H1 (cell line): ENCODE measurements at regions not wholly inside any gene's neighbourhood (a gene's known extent, or its start where the extent isn't known, plus 50 kb on each side); places are given as distances from the start of the nearest gene placed in this dataset.

Experiments used
- HDAC2 ChIP-seq, 2 experiments: fragments of 300-600 bp in 1 of 2; sonication (generic) in 1 of 2; IDR thresholded peaks; 2 replicates each; pipeline ENCODE4 v1.6.1; 2011 to 2012; ENCODE audit warnings: low read depth in 2 of 2, low read length in 2 of 2, mild to moderate bottlenecking in 2 of 2, moderate library complexity in 2 of 2, borderline replicate concordance in 1 of 2, inconsistent platforms in 1 of 2
- PHF8 ChIP-seq: fragments of 200-600 bp; sonication (generic); conservative IDR thresholded peaks from 2 replicates; pipeline ENCODE4 v1.7.1; 2012; ENCODE audit warnings: low read depth, mild to moderate bottlenecking, inconsistent platforms, low read length, moderate library complexity
- RNF2 ChIP-seq: fragments of 200-900, 300-1000 bp; sonication (generic); IDR thresholded peaks from 2 replicates; pipeline ENCODE4 v1.7.1; 2016; ENCODE audit warnings: borderline replicate concordance, low read depth, mild to moderate bottlenecking, antibody characterized with exemption, low read length; ENCODE audit not compliant: poor library complexity, severe bottlenecking; ENCODE audit errors: missing control alignments
- TF ChIP-seq, protein P1 (sequence below), 3 experiments: IDR thresholded peaks; 1 replicate in 2 of 3; 2 replicates in 1 of 3; pipeline versions ENCODE4 v1.5.1 to v1.6.1; 2011; ENCODE audit warnings: low read length in 3 of 3, mild to moderate bottlenecking in 3 of 3, inconsistent platforms in 2 of 3, low read depth in 1 of 3, moderate library complexity in 1 of 3; ENCODE audit not compliant: insufficient read depth in 1 of 3; ENCODE audit errors: control extremely low read depth in 1 of 3

DNA sequence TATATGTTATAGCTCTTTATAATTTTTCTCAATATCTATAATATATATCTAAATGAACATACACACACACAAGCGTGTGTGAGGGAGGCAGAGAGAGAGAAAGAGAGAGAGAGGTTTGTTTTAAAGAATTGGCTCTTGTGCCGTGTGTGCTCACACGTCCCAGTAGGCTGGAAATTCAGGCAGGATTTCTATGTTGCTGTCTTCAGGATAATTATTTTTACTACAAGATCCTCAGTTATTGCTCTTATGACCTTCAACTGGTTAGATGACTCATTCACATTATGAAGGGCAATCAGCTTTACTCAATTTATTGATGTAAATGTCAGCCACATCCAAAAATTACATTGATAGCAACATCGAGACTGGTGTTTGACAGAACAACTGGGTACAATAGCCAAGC is 1520.7 kb upstream of the PCDH7 start (continued):
- TF ChIP-seq, protein P1, sequence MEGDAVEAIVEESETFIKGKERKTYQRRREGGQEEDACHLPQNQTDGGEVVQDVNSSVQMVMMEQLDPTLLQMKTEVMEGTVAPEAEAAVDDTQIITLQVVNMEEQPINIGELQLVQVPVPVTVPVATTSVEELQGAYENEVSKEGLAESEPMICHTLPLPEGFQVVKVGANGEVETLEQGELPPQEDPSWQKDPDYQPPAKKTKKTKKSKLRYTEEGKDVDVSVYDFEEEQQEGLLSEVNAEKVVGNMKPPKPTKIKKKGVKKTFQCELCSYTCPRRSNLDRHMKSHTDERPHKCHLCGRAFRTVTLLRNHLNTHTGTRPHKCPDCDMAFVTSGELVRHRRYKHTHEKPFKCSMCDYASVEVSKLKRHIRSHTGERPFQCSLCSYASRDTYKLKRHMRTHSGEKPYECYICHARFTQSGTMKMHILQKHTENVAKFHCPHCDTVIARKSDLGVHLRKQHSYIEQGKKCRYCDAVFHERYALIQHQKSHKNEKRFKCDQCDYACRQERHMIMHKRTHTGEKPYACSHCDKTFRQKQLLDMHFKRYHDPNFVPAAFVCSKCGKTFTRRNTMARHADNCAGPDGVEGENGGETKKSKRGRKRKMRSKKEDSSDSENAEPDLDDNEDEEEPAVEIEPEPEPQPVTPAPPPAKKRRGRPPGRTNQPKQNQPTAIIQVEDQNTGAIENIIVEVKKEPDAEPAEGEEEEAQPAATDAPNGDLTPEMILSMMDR (IDR thresholded peaks at IDR 0.05; ENCODE audit: control extremely low read depth in 1 of 3, insufficient read depth in 1 of 3, low read depth in 1 of 3, low read length in 3 of 3): no peak
- TF ChIP-seq RNF2: no peak
- TF ChIP-seq HDAC2 (IDR thresholded peaks at IDR 0.05; ENCODE audit: borderline replicate concordance in 1 of 2, low read depth in 2 of 2, low read length in 2 of 2): no peak
- TF ChIP-seq PHF8: no peak
